DMS 273 (cell line): ENCODE measurements at regions not wholly inside any gene's neighbourhood (a gene's known extent, or its start where the extent isn't known, plus 50 kb on each side); places are given as distances from the start of the nearest gene placed in this dataset.

Experiments
- DNase-seq: peaks from one replicate; lab custom pipeline; 2025; ENCODE audit not compliant: unreplicated experiment; lab: John Stamatoyannopoulos, UW

- DNase-seq: no peak
Observed at GRCh38 chr2:196433116-196433515, 206.4 kb upstream of the CCDC150 start.

GRCh38 chr2:196434217-196434616 is 205.3 kb upstream of the CCDC150 start:
- no peak for DNase-seq

DNA sequence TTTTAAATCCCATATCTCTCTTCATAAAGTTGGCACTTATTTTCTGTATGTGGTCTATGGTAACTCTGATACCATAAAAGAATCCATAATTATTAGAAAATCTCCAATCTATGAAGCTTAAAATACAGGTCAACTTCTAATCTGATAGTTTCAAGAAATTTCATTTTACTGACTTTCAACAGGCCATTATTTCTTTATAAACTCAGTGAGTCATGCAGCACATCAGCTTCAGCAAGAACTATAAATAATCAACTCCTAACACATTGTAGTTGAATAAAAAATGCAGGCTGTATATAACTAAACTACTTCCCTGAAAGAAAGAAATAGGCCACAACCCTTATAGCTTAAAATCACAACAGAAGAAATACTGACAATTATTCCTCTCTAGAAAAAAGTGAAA is 204.3 kb upstream of the CCDC150 start:
- DNase-seq: no peak

- DNase-seq: no peak
Observed at GRCh38 chr2:196437626-196438025, 201.9 kb upstream of the CCDC150 start.

- no peak for DNase-seq
Observed at GRCh38 chr2:196439760-196440159, 199.8 kb upstream of the CCDC150 start.

- DNase-seq: peak; percentile 44
Observed at GRCh38 chr2:196440413-196440812, 199.1 kb upstream of the CCDC150 start.

- DNase-seq: no peak
Observed at GRCh38 chr2:196441527-196441926, 198.0 kb upstream of the CCDC150 start.

DNA sequence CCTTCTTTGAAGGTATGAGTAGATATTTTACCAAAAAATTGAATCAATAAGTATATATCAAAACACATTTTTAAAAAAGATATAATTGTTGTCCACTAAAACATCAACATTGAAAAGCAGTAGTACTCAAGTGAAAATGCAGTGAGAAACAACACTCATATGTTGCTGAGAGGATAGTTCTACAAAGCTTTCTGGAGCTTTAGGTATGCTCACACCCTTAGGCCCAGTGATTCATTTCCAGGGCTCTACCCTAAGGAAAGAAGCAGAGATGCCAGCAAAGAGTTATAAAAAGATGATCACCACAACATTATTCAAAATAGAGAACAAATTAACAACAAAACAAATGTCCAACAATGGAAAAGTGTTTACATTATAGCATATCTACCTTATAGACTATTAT is 197.3 kb upstream of the CCDC150 start:
- no peak for DNase-seq

DNA sequence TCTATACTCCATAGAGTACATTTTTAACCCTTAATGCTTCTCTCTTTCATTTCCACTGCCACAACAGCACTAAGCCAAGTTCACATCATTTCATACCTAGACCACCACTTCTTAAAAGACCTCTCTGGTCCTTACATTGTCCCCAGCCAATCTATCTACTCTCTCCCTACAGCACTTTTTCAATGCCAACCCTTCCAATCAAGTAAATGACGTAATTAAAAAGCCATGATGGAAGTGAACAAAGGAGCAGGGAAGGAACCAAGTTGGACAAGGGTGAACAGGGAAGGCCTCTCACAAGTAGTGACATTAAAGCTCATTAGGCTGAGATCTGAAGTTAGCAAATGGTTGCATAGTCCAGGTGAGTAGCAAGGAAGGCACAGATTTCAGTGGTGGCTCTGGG is 195.1 kb upstream of the CCDC150 start:
- DNase-seq: no peak

DNA sequence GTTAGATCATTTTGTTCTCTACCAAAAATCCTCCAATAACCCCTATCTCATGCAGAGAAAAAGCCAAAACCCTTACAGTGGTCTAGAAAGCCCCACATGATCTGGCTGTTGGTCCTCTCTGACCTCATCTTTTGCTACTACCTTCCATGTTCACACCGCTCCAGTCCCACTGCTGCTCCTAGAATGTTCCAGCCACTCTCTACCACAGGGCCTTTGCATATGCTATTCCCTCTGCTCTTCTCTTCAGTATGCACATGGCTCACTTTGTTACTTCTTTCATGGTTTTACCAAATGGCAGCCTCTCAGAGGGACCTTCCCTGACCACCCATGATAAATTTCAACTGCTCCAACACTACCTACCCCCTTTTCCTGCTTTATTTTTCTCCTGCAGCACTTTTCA is 193.5 kb upstream of the CCDC150 start:
- DNase-seq: no peak

GRCh38 chr2:196448407-196449079 is 191.0 kb upstream of the CCDC150 start:
- DNase-seq: no peak

DNA sequence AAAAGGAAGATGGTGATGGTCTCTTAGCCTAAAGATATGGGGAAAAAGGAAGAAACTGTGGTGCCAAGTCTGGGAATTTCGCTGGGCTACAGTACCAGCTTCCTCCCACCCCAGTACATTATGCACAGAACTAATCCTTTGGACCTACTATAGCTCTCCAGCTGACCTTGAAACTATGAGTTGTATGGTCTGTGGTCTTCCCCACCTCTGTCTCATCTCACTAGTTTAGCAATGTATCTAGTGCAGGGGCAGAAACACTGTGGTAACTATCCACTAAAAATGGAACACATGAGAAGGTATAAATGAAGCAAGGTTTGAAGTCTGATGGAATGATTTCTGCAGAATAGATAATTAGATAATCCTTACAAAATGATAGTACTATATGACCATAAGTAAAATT is 190.4 kb upstream of the CCDC150 start:
- no peak for DNase-seq

DNA sequence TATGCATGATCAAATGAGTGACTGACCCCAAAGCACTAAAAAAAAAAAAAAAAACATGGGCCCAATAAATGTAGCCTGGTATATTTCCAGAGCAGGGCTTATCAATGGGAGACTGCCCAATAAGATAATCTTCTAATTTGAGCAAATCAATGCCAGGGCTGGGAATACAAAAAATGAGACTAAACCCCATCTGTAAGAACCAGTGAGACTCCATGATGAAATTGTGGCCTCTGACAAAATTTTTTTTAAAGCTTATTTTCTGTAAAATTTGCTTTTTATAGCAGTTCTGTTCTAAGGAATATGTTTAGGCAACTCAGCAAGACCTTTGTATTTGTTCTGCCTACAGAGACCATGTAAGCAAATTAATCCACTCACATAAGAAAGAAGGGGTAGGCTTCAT is 186.8 kb upstream of the CCDC150 start:
- DNase-seq: no peak

- DNase-seq: peak; percentile 66
Observed at GRCh38 chr2:196453613-196454047, 185.9 kb upstream of the CCDC150 start.

DNA sequence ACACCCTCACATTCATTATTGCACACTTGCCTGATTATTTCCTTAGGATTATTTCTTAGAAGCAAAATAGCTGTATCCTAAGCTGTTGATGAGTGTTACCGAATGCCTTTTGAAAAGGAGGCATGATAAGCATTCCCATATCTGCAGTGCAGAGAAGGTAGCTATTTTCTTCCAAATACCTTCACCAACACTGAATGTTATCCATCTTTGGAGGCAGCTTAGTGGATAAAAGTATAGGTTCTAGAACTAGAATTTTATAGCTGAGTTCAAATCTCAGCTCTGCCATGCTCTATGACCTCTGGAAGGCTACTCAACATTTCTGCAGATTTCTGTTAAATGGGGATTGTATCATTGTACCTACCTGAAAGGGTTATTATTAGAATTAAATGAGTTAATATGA is 185.0 kb upstream of the CCDC150 start:
- no peak for DNase-seq

DNA sequence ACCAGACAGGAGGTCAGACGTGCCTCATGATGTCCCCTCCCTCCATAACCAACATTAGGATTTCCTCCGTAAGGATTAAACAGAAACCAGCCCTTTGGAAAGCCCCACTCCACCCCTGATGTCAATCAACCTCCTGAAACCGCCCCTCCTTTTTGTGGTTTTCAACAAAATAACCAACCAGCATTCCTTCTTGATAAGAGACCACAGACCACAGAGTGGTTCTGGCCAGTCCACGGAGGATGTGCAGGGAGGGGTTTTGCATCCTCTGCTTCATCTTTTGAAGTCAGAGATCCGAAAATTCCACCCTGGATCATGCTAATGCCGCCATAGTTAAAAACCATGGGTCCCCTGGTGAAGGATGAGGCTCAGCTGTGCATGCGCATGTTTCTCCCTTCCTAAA is 180.0 kb upstream of the CCDC150 start:
- DNase-seq: no peak

DNA sequence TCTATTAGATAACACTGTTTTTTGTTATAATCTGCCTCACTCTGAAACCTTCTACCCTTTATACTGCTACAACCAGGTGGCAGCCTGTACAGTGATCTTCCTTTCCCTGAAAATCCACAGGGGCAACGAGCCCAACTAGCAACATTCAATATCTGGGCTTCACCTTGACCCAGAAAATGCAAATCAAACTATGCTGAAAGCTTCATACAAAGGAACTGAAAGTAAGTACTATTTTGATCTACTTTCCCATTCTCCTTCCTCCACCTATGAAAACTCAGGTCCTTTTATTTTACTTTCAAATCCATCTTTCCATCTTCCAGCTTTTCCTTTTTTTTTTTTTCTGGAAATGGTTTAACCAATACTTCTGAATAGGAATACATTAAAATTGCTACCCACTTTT is 175.8 kb upstream of the CCDC150 start:
- no peak for DNase-seq

- DNase-seq: no peak
Observed at GRCh38 chr2:196464311-196464710, 175.2 kb upstream of the CCDC150 start.

DNA sequence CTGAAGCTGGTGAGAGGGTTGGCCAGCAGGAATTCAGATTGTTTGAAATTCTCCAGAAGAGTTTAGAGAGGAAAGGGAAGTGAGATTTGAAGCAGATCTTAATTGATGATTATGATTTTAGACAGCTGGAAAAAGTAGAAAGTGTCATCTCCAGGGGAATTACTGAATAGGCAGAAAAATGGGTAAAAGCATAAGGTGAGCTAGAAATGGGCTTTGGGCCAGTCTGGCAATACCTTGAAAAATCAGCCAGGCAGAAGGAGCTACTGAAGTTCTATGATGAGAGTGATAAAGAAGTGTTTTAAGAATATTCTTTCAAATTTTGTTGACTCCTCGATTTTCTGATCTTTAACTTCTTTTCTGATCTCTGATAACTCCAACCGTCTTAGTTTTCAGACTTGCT is 172.9 kb upstream of the CCDC150 start:
- DNase-seq: no peak

DNA sequence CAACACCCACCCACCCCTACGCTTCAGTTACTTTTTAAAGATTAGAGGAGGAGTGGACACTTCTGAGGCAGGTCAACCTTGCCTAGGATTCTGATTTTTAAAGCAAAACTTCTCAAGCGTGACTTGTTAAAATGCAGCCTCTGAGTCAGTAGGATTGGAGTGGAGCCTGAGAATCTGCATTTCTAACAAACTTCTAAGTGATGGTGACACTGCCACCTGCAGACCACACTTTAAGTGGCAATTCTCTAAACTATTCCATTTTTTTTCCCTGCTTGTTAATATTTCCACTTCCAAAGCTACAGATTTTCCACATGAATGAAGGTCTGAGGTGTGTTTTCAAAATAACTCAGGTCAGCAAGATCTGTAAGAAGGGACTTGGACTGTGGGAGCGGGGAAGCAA is 171.1 kb upstream of the CCDC150 start:
- peak; percentile 6 for DNase-seq

DNA sequence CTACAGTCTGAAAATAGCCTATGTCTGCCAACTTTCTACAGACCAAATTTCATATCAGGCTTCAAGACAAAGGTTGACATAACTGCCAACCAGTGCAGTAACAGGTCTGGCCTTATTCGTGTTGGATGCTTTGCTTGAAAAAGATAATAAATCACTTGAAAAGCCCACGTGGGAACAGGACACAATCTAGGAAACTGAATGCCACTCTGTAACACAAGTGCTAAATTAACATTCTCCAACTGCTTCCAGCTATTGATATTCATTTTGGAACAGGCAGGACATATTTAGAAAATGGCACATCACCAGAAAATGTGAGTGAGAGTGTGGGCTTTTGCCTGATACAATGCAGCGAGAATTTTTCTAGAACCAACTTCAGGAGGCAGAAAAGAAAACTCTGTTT is 165.9 kb upstream of the CCDC150 start:
- DNase-seq: no peak

GRCh38 chr2:196475611-196476010 is 163.9 kb upstream of the CCDC150 start:
- peak; percentile 8 for DNase-seq

DNA sequence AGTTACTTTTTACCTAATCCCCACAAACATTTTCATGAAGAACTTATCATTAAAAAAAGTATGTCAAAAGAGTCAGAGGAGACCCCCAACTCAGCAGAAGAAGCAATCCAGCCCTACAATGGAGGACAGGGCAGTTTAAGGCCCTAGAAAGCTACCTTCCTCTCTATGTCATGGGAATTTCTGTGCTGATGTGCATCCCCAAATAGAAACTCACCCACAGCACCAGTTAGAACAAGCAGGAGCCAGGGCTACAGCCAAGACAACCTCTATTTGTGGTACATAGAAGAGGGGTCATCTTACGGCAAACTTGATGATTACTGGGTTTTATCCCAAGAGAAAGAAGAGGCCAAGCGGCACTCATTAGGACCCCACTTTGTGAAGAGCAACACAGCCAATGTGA is 160.9 kb upstream of the CCDC150 start:
- DNase-seq: no peak
